ENCODE measurements at regions not wholly inside any gene's neighbourhood (a gene's known extent, or its start where the extent isn't known, plus 50 kb on each side); places are given as distances from the start of the nearest gene placed in this dataset.

GRCh38 chr2:62597323-62597722 lies 91.3 kb upstream of the TMEM17 start:
- DNase-seq (ENCODE audit: low read depth, low spot score), result no peak
- no peak overlapping the region for H3K27ac ChIP-seq

DNA sequence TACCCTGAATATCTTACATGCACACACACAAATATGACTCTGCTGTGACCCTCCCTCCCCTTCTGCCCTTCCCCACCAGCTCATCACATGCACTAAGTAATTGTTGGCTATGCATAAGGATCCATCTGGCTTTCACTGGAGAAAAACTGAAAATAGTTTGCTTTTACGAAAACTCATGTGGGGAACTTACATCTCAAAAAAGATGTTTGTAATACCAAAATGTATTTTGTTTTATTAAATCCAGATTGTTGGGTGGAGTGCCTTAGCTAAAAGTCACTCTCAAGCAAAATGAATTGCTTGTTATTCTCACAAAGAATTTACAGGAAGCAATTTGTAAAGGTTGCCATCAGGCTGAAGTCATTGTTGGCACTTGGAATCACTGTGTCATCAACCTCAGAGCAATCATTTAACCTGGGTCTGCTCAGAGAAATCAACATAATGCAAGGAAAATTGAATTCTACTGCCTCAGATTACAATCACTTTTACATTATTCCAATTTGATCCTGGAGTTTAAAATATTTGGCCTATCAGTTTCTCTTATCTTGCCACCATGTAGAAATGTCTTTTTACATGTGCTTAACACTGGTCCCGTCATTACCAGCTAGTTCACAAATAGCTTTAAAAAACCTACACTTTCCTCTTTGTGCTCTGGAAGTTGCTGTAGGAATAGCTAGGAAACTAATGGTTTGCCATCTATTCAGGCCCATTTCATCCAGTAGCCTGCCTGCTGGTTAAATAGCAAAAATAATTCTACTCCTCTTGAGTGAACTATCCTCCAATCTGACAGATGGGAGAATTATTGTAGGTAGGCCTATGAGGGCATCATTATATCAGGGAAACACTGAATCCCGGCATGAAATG lies 90.3 kb upstream of the TMEM17 start:
- DNase-seq (ENCODE audit: low read depth, low spot score), result no peak
- peak overlapping the region; percentile 37 for H3K27ac ChIP-seq

DNA sequence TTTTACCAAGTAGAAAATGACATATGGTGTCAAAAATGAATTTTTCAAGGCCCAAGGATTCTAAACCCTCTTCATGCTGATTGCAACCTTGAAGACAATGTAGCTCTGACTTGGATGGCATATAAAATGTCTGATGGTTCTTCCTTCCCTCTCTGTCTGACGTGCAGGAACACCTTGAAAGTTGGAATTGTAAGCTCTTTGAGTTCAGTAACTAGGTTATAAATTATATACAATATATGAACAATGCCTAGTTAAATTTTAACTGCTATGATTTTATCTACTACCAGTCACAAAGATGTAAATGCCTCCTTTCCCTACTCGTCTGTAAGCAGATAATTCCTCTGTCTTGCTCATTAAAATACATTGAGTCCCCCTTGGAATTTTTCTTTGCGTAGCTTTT lies 89.5 kb upstream of the TMEM17 start:
- DNase-seq (ENCODE audit: low read depth, low spot score), result no peak
- peak overlapping the region; percentile 37 for H3K27ac ChIP-seq

DNA sequence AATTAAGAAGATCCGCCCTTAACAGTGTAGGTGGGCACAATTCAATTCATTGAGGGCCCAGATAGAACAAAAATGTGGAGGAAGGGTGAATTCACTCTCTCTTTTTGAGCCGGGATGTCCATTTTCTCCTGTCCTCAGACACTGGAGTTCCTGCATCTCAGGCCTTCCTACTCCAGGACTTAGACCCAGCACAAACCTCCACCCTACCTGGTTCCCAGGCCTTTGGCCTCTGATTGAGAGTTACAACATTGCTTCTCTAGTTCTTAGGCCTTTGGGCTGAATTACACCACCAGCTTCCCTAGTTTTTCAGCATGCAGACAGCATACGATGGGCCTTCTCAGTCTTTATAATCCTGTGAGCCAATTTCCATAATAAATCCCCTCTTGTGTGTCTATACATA lies 87.8 kb upstream of the TMEM17 start:
- DNase-seq (ENCODE audit: low read depth, low spot score), result no peak
- no peak overlapping the region for H3K27ac ChIP-seq

DNA sequence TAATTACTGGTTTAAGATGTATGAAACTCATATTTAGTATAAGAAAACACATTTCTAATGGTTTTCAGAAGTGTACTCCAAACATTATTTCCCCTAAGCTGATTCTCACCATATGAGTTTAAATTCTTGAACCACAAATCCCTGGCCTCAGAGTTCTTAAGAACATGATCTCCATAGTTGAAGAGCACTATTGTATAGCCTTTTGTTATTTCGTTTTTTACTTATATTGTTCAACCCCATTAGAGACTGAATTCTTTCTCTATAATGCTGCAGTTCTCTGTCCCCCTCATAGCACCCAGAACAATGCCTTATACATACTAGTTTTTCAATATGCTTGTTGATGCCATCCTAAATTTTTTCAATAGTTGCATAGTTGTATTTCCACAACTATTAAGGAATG lies 85.5 kb upstream of the TMEM17 start:
- no peak for DNase-seq (ENCODE audit: low read depth, low spot score)

GRCh38 chr2:62589691-62590356 lies 83.8 kb upstream of the TMEM17 start:
- DNase-seq (ENCODE audit: low read depth, low spot score), result no peak
- no peak overlapping the region for H3K27ac ChIP-seq

More for the DNA sequence above, 85.5 kb upstream of the TMEM17 start:
- H3K27ac ChIP-seq, result no peak overlapping the region

- DNase-seq (ENCODE audit: low read depth, low spot score), result no peak
Measured at GRCh38 chr2:62587592-62587991, 81.6 kb upstream of the TMEM17 start.

DNA sequence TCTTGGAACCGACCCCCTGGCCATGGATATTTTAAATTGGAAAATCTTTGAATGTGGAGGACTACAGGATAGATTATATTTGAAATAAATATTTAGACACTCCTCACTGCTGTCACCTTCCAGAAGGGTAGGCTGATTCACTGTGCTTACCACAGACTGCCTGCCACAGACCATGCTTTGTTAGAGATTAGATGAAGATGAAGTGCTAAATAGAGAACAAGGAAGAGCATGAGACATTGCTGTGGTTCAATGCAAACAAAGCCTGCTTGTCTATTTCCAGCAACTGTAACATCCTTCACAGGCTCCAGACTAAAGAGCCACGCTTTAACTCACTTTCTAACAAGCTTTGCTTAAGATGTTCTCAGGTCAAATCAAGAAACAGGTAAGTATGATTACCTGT lies 81.0 kb upstream of the TMEM17 start:
- DNase-seq (ENCODE audit: low read depth, low spot score), result peak; percentile 65
- H3K27ac ChIP-seq, result peak overlapping the region; percentile 34

More at GRCh38 chr2:62587592-62587991, 81.6 kb upstream of the TMEM17 start:
- H3K27ac ChIP-seq, result peak overlapping the region; percentile 34

- peak; percentile 87 for DNase-seq (ENCODE audit: low read depth, low spot score)
- H3K27ac ChIP-seq, result peak overlapping the region; percentile 100
Measured at GRCh38 chr2:62578803-62579640, 73.0 kb upstream of the TMEM17 start.

- peak; percentile 90 for DNase-seq (ENCODE audit: low read depth, low spot score)
- H3K27ac ChIP-seq, result peak overlapping the region; percentile 100
Measured at GRCh38 chr2:62577994-62578781, 72.2 kb upstream of the TMEM17 start.

DNA sequence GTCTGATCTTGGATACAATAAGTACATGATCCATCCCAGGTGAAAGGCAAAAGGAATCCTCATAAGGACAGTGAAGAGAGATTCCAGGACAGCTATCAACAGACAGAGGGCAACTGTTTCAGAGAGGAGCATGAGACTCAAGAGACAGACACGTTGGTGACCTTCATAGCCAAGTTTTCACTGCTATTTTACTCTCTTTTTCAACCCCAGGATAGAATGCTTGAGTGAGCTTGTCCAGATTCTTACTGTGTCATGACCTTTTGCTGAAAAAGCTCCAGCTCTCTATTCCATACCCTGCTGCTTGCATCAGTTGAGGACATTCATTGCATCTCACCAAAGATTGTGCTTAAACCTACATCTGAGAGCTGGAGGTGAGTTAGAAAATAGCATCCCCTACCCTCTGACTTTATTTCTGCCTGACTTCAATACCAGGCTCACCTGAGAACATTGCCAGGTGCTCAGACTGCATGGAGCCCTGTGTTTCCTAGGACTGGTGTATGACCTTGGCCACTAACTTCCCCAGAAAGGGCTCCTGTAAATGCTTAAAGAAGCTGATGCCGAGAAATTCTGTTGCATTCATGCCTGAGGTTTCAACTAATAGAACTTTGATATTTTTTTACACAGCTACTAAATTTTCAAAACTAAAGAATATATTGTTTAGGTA lies 70.4 kb upstream of the TMEM17 start:
- peak overlapping the region; percentile 100 for H3K27ac ChIP-seq
- DNase-seq (ENCODE audit: low read depth, low spot score), result no peak

DNA sequence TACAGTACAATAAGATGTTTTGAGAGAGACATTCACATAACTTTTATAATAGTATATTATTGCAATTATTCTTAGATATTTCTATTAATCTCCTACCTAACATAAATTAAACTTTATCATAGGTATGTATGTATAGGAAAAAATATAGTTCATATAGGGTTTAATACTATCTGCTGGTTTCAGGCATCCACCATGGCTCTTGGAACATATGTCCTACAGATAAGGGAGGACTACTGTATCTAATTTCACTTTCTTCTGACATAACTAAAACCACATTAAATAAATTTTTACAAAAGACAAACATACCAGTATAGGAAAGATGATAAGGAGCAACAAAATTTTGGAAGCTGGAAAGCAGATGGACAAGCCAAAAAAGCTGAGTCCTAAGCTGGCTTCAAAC lies 67.9 kb upstream of the TMEM17 start:
- no peak for DNase-seq (ENCODE audit: low read depth, low spot score)
- H3K27ac ChIP-seq, result no peak overlapping the region

DNA sequence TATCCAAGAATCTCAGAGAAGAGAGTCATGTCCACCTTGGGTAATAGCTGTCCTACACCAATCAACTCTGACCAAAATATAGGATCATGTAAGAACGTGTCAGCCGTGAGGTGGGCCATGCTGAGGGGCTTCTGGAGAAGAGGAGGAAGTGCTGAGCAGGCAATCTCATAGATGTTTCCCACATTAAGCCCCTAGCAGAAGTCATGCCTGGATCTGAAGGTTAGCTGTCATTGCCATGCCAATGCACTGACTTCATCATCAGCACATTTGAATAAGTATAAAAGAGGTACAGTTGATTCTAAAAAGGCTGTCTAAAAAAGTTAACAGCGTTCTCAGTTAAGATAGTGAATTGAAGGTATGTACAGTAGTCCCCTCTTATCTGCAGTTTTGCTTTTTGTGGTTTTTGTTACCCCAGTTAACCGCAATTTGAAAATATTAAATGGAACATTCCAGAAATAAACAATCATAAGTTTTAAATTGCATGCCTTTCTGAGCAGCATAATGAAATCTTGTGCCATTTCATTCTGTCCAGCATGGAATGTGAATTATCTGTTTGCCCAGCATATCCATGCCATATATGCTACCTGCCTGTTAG lies 67.2 kb upstream of the TMEM17 start:
- no peak overlapping the region for H3K27ac ChIP-seq
- no peak for DNase-seq (ENCODE audit: low read depth, low spot score)

DNA sequence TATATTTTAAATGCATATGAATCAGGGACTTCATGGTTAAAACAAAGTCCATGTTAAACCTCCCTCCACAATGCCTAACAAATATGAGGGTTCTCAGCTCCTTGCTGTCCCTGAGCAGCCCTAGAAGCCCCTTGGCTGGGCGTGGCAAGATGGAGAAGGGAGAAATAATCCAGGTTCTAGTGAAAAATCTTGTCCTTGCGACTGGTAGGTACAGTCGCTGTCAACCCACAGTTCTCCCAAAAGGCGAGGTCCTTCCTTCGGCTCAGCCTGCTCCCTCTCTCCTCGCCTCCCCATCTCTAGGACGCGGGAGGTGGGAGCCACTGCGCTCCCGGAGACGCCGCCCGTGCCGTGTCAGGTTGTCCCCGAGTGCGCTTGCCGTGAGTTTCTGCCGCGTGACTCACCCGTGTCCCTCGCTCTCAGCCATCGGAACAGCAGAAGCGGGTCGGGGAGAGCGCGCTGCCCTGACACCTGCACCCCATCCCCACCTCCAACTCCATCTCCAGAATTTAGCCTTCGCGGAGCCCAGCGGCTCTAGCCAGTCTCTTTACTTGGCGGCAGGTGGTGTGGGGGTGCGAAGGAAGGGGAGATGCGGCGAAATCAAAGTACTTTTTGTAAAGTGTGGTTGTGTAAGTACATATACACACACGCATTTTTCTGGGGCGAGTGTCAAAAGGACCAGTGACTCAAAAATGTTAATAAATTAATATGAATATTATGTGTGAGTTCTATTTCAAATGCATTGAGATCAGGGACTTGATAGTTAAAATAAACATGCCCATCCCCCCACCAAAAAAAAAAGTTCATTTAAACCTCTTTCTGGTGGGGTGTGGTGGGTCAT lies 65.1 kb upstream of the TMEM17 start:
- no peak for DNase-seq (ENCODE audit: low read depth, low spot score)

DNA sequence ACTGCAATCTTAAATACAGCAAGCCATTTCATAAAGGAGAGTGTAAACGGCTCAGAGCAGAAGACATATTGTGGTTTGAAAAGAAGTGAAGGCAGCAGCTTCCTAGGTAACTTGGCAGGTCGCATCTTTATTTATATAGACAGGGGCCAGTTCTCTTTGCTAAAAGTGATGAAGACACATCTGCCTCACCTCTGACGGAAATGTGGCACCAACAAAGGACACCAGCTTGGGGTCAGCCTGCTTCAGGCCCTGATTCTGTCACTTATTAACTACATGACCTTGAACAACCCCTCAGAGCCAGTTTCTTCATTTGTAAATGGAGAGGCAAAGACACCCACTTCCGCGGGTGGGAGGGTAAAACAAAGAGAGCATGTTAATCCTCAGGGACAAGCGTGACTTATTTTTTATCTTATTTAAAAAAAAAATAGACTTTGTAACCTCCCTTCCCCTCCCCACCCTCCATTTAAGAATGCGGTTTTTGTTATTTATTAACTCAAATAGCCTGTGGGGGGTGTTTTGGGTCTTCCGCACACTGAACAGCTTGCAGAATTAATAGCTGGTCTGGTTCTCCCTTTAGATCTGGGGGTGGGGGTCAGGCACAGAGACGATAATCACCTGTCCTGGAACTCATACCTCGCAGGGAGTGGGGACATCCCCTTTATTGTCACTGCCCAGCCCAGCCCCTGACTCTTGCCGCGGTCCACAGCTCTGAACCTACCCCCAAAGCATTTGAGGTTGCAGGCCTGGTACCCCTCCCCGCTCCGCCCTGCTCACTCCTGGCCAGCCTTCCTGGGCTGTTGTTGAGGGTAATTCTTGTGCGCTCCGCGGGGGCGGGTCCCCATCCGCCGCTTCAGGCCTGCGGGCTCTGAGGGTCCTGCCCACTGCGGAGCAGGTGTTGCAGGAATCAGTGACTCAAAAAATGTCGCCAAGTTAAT lies 64.2 kb upstream of the TMEM17 start:
- no peak for DNase-seq (ENCODE audit: low read depth, low spot score)
- no peak overlapping the region for H3K27ac ChIP-seq

More for the DNA sequence above, 65.1 kb upstream of the TMEM17 start:
- H3K27ac ChIP-seq, result no peak overlapping the region

DNA sequence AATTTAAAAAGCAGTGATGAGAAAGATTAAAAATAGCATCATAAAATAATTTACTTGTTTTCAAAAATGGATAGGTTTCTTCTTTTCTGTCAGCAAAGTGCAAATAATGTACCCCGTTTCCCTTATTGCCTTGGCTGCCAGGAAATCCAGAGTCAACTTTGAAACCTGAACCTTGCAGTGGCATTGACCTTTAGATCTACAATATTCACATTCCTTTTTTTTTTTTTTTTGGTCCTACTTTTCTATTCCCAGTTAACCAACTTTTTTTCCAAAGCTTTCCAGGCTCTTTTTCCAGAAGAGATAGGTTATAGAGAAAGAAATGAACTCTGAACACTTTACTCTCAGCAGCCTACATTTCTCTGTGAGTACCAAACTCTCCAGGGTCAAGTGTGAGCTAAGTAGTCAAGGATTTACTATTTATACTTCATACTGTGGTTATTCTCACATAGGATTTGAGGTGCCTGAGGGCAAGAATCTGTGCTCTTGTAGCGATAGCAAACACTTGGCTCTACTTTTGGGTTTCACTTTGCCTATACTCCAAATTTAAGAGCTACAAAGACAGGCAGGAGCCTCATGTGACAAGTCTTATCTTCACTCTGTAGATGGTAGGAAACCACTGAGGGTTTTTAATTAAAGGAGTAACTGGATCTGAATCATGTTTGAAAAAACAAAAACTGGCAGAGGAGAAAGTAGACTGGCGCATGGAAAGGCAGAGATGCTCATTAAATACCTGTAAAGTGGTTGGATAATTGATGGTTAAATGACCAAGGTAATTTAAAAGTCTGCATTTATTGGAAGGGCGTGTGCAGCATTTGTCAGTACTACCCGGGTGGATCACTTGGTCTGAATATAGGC lies 63.2 kb upstream of the TMEM17 start:
- H3K27ac ChIP-seq, result no peak overlapping the region
- peak; percentile 6 for DNase-seq (ENCODE audit: low read depth, low spot score)
